ENCODE measurements at regions not wholly inside any gene's neighbourhood (a gene's known extent, or its start where the extent isn't known, plus 50 kb on each side); places are given as distances from the start of the nearest gene placed in this dataset.

DNA sequence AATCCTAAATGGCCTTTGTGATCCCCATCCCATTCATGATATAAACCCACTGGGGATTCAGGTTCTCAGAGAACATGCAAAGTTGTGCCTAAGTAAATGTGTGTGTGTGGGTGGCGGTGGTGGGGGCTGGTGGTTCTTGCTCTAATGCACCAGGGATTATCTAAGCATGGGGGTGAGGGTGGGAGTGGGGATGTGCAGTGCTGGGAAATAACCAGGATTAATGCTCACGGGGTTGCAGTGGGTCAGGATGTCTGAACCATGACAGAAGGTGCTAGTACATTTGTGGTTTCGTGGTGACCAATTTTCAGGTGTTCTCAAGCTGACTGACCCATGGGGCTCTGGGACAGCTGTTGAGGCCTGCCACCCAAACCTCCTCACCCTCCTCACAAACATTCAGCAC, 101.0 kb downstream of the ZNF608 start:
- no peak for DNase-seq (ENCODE audit: low read depth in 2 of 2)

DNA sequence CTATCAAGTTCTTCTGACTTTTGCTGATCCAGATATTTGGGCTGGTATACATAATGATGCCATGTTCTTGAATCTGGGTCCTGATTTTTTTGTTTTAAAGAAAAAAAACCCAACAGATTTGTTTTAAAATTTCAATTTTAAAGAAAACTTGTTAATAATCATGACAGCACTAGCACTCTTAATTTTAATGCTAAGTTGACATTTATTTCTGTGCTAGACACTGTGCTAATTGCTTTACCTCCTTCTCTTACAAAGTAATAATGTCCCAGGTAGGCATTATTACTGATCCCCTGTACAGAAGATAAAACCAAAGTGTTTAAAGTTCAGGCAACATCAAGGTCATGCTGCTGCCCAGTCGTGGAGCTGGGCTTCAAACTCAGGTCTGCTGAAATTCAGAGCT, 101.9 kb downstream of the ZNF608 start:
- DNase-seq (ENCODE audit: low read depth in 2 of 2) = no peak

- no peak for DNase-seq (ENCODE audit: low read depth in 2 of 2)
Measured at GRCh38 chr5:124644138-124644537, 102.3 kb downstream of the ZNF608 start.

- DNase-seq (ENCODE audit: low read depth in 2 of 2) = no peak
Measured at GRCh38 chr5:124643336-124643735, 103.1 kb downstream of the ZNF608 start.

GRCh38 chr5:124642151-124642550, 104.3 kb downstream of the ZNF608 start:
- no peak for DNase-seq (ENCODE audit: low read depth in 2 of 2)

GRCh38 chr5:124641154-124641792, 105.2 kb downstream of the ZNF608 start:
- DNase-seq (ENCODE audit: low read depth in 2 of 2) = no peak

DNA sequence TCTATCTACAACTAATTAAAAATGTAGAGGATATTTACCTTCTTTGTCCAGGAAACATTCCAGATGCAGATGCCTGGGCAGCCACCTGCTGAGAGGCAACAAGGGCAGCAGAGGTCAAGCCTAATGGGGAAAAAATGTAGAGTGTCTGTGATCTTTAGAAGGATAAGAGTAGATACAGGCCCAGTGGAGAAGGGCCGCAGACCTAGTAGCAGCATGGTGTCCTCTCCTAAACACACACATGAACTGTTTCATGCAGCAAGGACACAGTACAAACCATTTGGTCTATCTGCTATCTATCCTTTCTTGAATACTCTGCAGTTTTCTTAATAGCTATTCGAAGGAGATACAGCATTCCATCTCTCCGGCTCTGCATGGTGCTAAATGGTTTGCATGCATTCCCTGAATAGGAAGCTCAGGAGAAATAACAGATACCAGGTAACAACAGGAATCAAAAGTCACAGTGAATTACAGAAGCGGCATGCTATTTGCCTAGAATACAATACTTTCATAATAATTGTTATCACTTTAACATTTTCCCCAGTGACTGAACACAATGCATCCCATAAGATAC, 107.3 kb downstream of the ZNF608 start:
- no peak for DNase-seq (ENCODE audit: low read depth in 2 of 2)

GRCh38 chr5:124637011-124637410, 109.4 kb downstream of the ZNF608 start:
- DNase-seq (ENCODE audit: low read depth in 2 of 2) = no peak

DNA sequence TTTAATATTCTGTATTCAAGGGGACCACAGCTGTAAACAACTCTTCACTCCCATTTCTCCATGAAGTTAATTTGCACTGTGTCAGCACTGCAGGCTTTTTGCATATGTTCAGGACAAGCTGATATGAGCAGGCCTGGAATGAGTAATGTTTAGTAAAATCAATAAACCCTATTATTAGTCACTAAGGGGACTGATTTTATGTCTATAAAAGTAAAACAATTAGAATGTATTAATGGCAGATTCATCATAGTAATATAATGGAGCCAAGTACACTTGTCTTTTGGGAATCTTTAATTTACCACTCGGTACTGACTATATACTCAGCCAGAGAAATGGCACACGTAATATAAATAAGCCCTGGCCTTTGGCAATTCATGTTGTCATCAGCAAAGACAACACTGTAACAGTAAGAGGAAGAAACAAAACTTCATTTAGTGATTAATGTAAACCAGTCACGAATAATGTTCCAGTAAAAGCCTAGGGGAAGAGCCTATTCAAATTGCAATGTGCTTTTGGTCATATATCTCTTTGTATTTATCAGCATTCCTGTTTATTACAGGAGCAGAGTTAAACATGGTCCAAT, 111.6 kb downstream of the ZNF608 start:
- no peak for DNase-seq (ENCODE audit: low read depth in 2 of 2)

- no peak for DNase-seq (ENCODE audit: low read depth in 2 of 2)
Measured at GRCh38 chr5:124634228-124634739, 112.2 kb downstream of the ZNF608 start.

- no peak for DNase-seq (ENCODE audit: low read depth in 2 of 2)
Measured at GRCh38 chr5:124633209-124633608, 113.2 kb downstream of the ZNF608 start.

DNA sequence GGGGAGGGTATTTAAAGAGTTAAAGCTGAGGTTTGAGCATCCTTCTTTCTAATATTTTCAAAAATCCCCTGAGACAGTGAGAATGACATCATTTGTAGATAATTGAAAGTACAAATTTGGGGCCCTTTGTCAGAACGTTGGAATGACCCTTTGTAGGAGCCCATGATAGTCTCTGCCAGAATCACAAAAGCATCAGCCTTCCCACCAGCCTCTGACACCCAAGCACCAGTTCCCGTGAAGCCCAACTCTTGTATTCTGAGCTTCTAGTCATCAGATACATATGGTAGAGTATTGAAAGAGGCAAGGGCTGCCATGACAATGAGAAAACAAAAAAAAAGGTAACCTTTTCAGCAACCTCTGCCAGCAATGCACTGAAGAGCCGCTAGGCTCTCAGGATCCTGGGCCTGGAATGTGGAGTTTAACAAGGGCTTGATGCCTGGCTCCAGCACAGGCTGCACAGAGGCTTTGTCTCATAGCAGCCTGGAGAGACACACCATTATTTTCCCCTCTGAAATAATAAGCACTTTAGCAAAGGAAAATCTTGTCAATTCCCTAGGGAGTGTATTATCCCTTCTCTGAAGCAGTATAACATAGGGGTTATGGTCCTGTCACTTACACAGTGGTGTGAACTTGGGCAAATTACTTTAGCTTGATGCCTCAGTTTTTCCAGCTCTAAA, 114.4 kb downstream of the ZNF608 start:
- no peak for DNase-seq (ENCODE audit: low read depth in 2 of 2)

GRCh38 chr5:124630767-124631704, 115.4 kb downstream of the ZNF608 start:
- no peak for DNase-seq (ENCODE audit: low read depth in 2 of 2)

DNA sequence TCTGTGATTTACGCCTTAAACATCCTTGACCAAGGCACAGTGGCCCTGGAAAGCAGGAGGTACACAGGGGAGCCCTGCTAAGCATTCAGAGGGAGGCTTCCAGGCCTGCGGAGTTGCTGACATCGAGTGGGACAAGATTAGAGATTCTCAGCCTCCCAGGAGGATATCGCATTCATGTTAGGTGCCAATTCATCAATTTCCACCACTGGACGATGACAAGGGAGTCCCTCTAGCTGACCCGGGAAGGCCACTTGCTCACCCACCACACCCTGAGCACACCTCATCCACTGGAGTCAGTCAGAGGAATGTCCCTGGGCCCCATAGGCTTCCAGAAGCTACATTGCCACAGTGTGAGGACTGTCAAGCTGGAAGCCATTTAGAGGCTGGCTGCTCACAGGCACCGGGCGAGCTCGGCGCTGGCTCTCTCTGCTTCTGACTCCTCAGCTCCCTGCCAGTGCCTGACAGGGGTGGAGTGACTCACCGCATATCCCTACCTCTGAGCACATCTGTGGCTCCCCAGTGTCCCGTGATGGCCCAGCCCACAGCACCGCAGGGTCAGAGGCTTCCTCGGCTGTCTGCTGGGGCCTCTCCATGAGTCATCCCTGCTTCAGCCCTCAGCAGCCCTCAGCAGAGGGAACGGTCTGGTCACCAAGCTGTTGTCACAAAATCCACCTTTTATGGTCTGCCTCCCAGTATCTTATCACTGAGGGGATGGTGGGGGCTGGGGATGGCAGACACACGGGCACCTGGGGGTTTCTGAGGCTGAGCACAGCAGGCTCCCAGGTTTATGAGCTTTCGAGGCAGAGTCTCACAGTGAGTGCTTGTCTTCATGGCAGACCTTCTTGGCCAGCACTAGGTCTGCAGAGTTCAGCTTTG, 117.5 kb downstream of the ZNF608 start:
- no peak for DNase-seq (ENCODE audit: low read depth in 2 of 2)

DNA sequence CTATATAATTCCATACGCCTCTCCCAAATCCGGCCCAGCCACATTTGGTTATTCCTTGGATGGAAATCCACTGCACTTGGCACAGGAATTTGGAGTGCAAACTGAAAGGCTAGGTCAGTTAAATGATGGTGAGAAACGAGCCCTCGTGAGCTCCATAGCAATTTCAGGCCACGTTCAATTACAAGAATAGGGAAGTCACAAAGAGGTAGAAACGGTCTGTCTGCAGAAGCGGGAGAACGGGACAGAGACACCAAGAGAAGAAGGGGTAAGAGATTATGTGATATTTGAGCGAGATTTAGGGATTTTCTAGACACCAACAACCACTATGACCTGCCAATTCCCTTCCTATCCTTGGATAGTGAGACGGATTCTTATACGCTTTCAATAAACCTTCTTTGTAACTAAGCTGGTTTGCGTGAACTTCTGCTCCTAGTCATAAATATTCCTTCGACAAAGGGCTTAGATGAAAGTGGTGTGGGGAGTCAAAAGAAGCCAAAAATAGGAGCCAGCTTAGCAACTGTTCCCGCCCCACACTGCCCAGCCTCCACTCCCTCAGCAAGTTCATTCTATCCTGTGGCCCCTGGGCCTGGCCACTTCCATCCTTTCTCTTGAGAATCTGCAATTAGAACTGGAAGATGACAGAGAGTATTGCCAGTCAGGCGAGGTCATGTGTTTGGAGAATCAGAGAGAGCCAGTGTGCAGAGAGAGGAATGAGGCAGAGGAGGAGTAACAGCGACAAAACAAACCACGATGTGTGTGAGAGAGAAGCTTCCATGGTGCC, 118.4 kb downstream of the ZNF608 start:
- DNase-seq (ENCODE audit: low read depth in 2 of 2) = no peak

- no peak for DNase-seq (ENCODE audit: low read depth in 2 of 2)
Measured at GRCh38 chr5:124626053-124626452, 120.4 kb downstream of the ZNF608 start.

DNA sequence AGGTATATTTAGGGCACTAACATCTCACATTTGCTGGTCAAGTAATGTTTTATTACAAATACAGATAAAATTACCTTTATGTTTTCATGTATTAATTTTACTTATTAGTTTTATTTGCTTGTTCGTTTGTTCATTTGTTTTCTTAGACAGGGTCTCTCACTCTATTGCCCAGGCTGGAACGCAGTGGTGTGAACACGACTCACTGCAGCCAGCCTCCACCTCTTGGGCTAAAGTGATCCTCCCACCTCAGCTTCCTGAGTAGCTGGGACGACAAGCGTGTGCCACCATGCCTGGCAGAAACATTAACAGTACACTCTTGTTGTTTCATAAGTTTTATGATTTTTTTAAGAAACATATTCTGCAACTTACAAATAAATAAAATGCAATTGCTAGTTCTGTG, 123.2 kb downstream of the ZNF608 start:
- DNase-seq (ENCODE audit: low read depth in 2 of 2) = no peak

GRCh38 chr5:124622851-124623250, 123.6 kb downstream of the ZNF608 start:
- no peak for DNase-seq (ENCODE audit: low read depth in 2 of 2)

DNA sequence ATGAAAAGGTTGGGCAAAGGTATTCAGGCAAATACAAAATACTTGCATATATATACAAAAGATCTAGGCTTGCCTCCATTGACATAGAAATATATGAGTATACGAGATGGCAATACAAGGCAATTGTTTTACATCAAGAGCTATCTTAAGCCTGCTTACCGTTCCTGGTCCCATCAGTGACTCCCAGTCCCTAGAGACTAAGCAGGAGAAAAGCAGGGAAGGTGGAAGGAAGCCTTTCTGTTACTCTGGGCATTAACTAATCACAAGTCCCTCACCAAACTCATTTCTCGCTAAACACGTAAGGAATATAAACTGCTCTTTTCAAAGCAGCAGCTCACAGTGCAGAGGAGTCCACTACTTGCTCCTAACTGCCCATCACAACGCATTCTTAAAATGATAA, 125.2 kb downstream of the ZNF608 start:
- no peak for DNase-seq (ENCODE audit: low read depth in 2 of 2)

- no peak for DNase-seq (ENCODE audit: low read depth in 2 of 2)
Measured at GRCh38 chr5:124620743-124621142, 125.7 kb downstream of the ZNF608 start.

Data from stimulated activated CD8-positive, alpha-beta memory T cell treated with anti-CD3 and anti-CD28 coated beads, Interleukin-2, amount 100 ng/mL, for 48 hours (primary cell).